HS-27A (cell line): ENCODE measurements at regions not wholly inside any gene's neighbourhood (a gene's known extent, or its start where the extent isn't known, plus 50 kb on each side); places are given as distances from the start of the nearest gene placed in this dataset.

Experiments used
- DNase-seq: peaks from one replicate; pipeline ENCODE4 v3.0.0-alpha.2; 2012; ENCODE audit warnings: low read depth, missing footprints

DNA sequence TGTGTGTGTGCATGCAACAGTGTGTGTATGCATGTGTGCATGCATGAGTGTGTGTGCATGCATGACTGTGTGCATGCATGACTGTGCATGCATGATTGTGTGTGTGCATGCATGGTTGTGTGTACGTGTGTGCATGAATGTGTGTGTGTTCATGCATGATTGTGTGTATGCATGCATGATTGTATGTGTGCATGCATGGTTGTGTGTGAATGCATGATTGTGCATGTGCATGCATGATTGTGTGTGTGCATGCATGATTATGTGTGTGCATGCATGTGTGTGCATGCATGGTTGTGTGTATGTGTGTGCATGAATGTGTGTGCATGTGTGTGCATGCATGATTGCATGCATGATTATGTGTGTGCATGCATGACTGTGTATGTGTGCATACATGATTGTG lies 1052.0 kb downstream of the TBC1D22A start:
- no peak for DNase-seq

- DNase-seq: no peak
Measured at GRCh38 chr22:47813661-47814060, 1051.2 kb downstream of the TBC1D22A start.

DNA sequence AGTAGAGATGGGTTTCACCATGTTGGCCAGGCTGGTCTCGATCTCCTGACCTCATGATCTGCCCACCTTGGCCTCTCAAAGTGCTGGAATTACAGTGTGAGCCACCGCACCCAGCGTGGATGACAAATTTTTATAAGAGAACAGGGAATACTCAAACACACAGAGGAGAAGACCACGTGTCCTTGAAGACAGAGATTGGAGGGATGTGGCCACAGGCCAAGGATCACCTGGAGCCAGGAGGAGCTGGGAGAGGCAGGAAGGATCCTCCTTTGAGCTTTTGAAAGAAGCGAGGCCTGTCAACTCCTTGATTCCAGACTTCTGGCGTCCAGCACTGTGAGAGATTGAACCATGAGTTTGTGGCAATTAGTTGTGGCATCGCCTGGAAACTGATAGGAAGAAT lies 1049.5 kb downstream of the TBC1D22A start:
- DNase-seq: no peak

DNA sequence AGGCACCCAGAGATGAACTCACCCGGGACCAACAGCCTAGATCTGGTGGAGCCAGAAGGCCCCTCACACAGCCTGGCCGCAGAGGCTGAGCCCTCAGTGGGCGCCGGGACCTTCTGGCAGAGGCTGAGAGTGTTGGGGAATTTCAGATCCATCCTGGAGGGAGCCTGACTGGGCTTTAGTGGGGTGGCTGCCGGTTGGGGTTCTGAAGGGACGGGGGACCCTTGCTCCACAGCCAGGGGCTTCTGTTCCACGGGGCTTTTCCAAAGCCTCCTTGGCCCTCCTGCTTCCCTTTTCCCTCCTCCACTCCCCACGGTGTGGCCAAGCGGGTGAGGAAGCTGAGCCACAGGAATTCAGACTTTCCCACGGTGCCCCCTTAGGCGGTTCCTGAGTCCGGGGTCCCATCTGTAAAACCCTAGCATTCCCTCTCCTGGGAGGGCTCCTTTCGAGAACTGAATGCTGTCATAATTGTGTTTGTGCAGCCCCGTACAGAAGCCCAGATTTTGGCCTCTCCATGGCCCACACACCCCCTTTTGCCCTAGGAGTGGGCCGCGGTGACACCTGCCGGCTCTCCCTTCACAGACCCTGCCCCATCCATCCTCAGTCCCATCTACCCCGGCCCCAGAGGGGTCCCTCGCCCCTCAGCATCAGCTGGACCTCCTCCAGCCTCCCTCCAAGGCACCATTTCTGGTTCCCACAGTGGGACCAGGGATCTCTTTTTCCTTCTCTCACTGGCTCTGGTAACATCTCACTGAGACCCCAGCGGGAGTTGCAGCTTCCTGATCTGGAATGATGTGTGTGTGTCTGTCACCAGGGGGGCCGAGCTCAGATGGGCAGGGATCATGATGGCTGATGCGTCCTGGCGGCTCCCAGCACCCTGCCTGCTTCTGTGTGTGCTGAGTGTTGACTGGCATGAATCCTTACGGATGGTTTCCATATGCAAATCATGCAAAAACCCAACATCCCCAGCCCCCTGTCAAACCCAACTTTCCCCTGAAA lies 1048.4 kb downstream of the TBC1D22A start:
- DNase-seq: no peak

- DNase-seq: no peak
Measured at GRCh38 chr22:47808886-47809620, 1046.6 kb downstream of the TBC1D22A start.

GRCh38 chr22:47808236-47808635 lies 1045.8 kb downstream of the TBC1D22A start:
- no peak for DNase-seq

DNA sequence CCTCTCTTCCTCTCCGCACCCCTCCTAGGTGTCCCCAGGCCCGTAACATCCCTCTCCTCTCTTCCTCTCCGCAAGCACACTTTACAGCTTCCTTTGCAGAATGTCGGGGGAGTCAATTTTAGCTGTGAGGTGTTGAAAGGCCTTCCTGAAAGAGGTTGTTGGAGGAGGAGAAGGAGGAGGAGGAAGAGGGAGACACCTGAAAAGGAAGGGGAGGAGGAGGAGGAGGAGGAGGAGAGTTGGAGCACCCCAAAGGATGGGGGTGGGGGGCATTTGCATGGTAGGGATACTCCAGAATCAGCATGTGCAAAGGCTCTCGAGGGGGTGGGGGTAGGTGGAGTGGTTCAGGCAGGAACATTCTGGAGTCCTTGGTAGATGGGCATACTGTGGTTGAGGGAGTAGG lies 1045.1 kb downstream of the TBC1D22A start:
- no peak for DNase-seq

DNA sequence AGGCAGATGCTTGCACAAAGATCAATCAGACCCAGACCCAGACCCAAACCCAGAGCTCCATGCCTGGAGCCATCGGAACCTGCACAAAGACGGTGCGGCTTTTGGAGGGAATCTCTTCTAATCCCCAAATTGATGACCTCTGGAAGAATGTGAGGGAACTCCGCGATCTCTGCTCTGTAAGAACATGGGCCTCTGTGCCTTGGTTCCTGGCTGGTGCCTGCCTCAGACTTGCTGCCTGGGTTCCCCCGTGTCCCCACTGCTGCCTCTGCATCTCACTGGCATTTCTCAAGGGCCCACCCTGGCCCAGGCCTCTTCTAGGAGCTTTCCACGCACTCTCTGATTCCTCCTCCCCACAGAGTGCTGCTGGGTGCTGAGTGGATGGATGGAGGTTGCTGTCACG lies 1044.4 kb downstream of the TBC1D22A start:
- no peak for DNase-seq

- DNase-seq: no peak
Measured at GRCh38 chr22:47805394-47805935, 1043.0 kb downstream of the TBC1D22A start.

GRCh38 chr22:47804281-47804680 lies 1041.8 kb downstream of the TBC1D22A start:
- no peak for DNase-seq

DNA sequence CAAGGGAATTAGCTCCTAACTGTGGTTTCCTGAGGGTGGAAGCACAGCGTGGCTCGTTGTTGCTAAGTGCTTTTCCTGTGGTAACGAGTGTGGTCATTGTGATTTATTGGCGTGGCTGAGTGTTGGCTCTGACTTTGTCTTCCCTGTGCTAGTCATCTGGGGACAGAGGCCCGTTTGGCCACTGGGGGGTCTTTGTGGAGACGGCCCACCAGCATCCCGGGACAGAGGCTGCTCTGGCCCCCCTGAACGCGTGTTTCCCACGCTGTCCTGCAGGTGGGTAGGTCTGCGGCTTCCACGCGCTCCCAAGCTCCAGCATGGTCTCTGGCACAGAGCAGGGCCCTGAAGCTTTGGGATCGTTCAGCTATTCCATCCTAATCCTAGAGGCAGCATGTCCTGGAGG lies 1040.0 kb downstream of the TBC1D22A start:
- DNase-seq: no peak

- DNase-seq: no peak
Measured at GRCh38 chr22:47801541-47802245, 1039.2 kb downstream of the TBC1D22A start.

DNA sequence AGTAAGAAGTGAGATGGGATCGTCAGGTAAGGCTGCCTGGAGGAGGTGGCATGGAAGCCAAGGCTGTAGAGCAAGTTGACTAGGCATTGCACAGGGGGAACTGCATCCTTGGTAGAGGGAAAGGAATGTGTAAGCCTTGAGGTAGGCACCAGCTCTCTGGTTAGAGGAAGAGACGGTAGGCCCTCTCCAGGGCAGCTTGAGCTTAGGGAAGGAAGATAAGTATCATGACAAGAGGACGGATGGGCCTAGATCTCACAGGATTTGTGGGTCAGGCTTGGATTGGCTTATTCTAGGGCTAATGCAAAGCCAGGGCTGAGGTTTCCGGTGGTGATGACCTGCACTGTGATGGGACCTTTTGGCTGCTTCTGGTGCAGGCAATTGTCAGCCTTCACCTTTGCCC lies 1035.8 kb downstream of the TBC1D22A start:
- DNase-seq: no peak

- no peak for DNase-seq
Measured at GRCh38 chr22:47797342-47797945, 1035.0 kb downstream of the TBC1D22A start.

DNA sequence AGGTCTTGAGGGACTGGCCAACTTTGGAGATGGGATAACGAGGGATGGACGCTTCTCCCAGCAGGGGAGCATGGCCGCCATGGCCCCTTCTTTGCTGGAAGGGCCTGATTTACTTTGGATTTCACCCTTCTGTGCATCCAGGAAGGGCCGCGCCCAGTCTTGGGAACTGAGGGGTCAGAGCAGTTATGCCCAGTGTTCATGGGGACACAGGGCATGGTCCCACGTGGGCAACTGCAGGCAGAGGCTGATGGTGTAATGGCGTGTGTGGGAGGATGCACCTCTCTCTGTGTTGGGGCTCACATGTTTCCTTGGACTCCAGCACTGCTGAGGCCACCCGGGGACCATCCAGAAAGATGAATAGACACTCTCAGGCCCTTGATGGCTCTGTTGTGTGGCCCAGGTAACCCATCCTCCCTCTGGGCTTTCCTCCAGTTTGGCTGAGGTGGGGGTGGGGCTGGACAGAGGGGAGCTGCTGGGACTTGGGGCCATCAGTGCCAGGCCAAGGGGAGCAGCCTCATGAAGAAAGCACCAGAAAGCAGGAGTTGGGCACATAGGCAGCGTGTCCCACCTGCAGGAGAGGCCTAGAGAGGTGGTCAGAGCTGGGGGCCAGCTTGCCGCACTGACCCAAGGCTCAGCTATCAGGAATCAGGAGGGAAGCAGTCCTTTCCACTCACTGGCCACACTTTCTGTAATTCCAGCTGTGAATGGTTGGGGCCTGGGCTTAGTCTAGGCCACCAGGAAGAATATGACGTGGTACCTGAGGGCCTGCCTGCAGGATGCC lies 1033.9 kb downstream of the TBC1D22A start:
- DNase-seq: no peak

- no peak for DNase-seq
Measured at GRCh38 chr22:47795477-47796127, 1033.2 kb downstream of the TBC1D22A start.

DNA sequence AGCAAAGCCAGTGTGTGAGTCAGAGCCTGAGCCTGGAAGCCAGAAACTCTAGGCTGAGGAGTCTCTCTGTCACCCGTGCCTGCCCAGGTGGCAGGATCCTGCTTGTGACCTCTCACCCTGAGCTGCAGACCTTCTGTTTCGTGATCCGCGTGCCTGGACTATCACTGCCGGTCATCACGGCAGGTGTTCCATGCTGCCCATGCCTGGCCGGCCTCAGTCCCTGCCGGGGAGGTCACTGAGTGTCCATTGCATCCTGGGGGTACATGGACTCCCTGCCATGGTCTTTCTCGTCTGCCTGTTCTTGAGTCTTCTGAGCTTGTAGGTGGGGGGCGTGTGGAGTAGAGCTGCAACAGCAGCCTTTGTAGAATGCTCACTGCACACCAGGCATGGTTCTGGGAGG lies 1032.4 kb downstream of the TBC1D22A start:
- no peak for DNase-seq

- DNase-seq: no peak
Measured at GRCh38 chr22:47793304-47794101, 1031.1 kb downstream of the TBC1D22A start.

DNA sequence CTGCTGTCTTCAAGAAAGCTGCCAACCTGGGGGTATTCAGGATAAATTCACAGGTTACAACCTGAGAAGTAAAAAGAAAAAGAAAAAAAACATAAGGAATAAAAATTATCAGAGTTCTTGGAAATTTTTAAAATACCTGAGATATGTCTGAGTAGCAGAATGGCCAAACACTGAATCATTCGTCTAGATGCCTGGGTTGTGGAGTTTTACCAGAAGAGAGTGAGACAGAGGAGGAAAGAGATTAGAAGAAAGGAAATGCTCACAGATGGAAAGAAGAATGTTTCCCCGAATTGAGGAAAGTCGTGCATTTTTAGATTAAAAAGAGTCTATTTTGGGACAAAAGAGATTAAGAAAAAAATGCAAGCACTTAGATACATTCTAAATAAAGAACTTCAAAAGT lies 1026.7 kb downstream of the TBC1D22A start:
- no peak for DNase-seq

- no peak for DNase-seq
Measured at GRCh38 chr22:47788461-47788860, 1026.0 kb downstream of the TBC1D22A start.
